ENCODE measurements at regions not wholly inside any gene's neighbourhood (a gene's known extent, or its start where the extent isn't known, plus 50 kb on each side); places are given as distances from the start of the nearest gene placed in this dataset.

DNA sequence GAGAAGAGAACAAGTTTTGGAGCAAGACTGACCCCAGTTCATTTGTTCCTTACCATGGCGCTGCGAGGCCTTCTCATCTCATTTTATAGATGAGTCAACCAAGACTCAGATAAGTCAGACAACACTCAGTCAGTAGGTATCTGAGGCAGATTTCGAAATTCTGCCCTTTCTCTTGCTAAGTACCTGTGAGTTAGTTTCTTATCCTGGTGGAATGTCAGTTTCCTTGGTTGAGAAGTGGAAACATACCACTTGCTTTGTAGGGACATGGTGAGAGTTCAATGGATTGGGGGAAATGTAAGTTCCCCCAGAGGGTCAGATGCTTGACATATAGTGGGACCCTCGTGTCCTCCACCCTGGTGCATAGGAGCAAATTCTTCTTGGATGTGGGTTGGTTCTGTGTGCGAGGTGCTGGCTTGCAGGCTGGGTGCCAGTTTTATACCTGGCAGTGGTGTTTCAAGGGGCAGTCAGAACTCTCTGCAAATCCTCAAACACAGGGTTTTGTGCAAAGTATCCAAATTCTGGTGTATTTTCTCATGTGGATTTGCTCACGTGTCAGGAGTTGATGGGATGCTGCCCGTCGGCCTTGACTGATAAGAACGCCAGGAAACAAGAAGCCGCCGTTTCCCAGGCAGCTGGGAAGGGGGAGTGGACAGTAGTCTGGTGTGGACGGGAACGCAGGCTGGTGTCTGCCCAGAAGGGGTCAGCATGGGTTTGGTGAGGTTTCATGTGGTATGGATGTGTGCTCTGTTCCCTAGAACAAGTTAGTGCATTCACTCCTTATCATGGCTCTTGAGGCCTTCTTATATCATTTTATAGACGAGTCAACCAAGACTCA lies 61.1 kb upstream of the CIBAR2 start:
- DNase-seq: peak; percentile 23
- no peak for ATAC-seq
- intact Hi-C loops (cut with micrococcal nuclease): loop anchor here (10.0 kb wide), 1 partner anchor 51 kb away; no protein-coding TSS in a partner anchor

DNA sequence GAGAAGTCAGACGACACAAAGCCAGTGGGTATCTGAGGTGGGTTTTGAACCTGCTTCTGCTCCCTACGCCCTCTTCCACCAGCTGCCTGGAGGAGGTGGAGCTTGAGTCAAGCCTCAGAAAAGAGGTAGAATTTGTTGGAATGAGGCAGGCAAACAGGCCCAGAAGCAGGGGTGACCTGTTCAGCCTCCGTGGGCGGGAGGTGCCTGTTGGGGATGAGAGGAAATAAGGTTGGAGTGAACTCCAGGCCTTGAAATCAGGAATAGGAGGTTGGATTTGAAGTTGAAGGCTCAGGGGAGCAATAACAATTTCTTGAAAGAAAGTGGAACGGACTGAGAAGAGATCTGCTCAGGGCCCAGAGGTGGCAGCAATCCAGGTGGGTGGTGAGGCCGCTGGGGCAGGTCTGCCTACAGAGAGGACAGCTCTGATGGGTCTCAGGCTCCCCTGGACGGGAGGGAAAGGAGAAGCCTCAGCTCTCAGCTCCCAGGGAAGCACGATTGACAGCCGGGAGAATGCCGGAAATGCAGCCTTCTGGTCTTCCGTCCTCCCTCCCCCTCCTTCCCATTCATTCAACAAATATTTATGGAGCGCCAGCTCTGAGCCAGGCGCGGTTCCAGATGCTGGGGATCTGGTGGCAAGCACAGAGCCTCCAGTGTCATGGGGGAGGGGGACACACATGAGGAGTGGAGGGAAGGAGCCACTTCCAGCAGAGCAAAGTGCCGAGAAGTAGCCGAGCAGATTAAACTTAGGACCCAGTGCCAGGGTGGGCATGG lies 61.9 kb upstream of the CIBAR2 start:
- intact Hi-C loops (cut with micrococcal nuclease): loop anchor here (10.0 kb wide), 1 partner anchor 51 kb away; no protein-coding TSS in a partner anchor
- ATAC-seq: no peak
- peak; percentile 69 for DNase-seq

DNA sequence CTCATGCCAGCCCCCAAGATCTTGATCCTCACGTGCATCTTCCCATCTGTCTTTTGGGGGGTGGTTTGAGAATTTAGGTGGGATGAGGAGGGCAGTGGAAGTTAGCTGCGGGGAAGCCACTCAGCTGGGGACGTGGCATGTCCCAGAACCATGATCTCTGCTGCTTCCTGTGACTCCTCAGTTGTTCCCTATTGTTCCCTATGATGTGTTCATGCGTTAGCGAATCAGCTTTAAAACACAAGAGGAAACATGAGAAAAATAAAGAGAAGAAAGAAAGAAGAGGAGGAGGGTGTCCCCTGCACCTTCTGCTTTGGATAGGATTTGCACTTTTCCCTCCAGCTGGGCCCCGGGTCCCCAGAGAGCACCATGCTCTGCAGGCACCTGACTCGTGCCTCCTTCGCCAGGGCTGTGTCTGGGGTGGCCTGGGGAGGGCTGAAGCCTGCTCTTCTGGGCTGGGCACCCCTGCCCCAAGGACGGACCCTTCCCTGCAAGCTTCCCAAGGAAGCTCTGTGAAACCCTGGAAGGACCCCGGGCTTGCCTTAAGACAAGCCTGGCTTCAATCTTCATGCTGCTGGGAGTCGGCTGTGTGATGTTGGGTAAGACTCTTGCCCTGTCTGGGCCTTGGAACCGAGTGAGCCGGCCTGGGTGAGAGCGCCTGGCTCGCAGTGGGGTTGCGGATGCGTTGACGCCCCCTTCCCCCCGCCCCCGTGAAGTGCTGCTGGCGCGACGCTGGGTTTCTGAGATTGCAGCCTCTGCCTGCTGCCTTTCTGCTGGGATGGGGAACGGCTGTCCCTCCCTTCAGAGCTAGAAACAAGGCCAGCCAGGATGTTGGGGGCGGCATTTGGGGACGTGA lies 62.8 kb upstream of the CIBAR2 start:
- DNase-seq: no peak
- intact Hi-C loops (cut with micrococcal nuclease): loop anchor here (10.0 kb wide), 1 partner anchor 50 kb away; no protein-coding TSS in a partner anchor

DNA sequence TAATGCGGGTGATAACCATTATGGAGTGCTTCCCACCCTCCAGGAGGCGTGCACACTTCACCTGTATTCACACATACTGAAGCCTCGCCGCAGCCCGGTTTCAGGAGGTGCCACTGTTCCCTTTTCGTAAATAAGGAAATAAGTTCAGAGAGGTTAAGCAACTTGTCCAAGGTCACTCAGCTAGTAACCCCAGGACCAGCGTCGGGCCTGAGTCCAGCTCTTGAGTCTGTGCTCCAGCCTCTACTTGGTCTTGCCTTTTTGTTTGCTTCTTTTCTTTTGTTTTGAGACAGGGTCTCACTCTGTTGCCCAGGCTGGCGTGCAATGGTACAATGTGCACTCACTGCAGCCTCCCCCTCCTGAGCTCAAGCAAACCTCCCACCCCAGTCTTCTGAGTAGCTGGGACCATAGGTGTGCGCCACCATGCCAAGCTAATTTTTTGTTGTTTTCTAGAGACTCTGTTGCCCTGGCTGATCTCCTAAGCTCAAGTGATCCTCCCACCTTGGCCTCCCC lies 63.5 kb upstream of the CIBAR2 start:
- DNase-seq: no peak
- no peak for ATAC-seq
- intact Hi-C loops (cut with micrococcal nuclease): loop anchor here (10.0 kb wide), 1 partner anchor 49 kb away; no protein-coding TSS in a partner anchor

More for the DNA sequence above, 62.8 kb upstream of the CIBAR2 start:
- no peak for ATAC-seq

DNA sequence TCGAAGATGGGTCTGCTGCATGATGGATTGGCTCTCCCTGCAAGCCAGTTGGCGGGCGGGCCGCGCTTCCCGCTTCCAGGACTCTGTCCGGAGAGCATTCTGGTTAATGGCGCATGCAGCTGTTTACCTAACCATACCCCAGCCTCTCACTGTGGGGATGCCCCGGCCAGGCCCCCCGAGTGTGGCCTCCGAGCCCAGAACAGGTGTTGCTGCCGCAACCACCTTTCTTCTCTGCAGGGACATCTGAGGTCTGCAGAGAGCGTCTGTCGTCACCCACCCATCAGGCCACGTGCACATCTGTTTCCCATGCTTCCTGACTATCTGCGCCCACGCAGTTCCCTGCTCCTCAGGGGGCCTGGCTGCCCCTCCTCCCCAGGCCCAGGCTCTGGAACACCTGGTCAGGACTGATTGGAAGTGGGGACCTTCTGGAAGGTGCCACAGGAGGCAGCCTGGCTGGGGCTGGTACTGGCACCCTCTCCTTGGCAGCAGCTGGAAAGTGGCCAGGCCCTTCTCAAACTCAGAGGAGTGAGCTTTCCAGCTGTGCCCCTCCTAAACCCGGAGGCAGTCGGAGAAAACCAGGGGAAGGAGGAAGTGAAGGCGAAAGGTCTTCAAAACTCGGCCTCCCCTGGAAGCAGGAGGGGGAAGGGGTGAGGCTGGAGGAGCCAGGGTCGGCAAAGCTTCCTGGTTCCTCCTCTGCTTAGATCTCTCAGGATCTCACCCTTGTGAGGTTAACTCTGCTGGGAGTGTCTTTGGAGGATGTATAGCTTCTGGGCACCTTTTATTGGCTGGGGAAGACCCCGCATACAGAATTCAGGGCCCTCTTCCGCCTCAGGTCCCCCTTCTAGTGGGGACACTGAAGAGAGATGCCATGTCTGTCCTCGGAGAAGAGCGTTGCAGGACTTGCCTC lies 64.5 kb upstream of the CIBAR2 start:
- intact Hi-C loops (cut with micrococcal nuclease): loop anchor here (10.0 kb wide), 1 partner anchor 48 kb away; no protein-coding TSS in a partner anchor
- no peak for ATAC-seq
- peak; percentile 36 for DNase-seq

DNA sequence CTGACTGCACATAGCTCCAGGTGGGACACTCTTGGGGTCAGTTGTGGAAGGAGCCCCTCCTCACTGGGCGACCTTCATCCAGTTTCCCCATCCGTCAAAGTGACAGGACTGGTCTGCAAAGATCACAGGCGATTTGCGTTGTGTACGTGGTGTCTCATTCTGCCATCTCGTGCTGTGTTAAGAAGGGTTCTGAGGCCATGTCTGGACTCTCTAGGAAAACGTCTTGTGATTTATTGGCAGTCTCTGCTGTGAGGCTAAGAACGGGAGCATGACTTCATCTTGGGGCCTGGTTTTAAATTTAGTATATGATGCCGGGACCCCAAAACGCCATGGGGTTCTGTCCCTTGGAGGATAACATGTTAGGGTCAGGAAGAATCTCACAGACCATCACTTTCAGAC lies 65.2 kb upstream of the CIBAR2 start:
- intact Hi-C loops (cut with micrococcal nuclease): loop anchor here (10.0 kb wide), 1 partner anchor 47 kb away; no protein-coding TSS in a partner anchor
- DNase-seq (peak; percentile 3), ATAC-seq (no peak)

DNA sequence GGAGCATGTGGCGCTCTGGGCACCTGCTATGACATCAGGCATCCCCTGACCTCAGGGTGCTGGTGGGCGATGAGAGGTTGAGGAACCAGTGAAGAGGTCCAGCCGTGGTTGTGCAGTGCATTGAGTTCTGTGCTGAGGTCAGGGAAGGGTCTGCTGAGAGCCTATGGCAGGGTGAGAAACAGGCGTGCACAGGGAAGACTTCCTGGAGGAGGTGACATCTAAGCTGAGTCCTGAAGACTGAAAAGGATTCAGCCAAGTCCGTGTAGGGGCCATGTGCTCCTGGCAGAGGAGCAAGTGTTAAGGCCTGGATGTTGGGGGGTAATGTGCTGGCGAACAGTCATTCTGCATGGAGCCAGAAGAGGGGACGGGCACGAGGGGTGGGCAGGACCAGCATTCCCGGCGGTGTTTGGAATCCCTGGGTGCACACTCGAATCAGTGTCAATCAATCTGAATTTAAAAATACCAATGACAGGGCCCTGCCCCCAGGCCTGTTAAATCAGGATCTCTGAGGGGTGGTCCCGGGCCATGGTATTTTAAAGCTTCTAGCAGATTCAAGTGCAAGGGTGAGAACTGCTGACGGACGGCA lies 65.8 kb upstream of the CIBAR2 start:
- peak; percentile 10 for DNase-seq
- intact Hi-C loops (cut with micrococcal nuclease): loop anchor here (10.0 kb wide), 1 partner anchor 47 kb away; no protein-coding TSS in a partner anchor
- ATAC-seq: no peak

DNA sequence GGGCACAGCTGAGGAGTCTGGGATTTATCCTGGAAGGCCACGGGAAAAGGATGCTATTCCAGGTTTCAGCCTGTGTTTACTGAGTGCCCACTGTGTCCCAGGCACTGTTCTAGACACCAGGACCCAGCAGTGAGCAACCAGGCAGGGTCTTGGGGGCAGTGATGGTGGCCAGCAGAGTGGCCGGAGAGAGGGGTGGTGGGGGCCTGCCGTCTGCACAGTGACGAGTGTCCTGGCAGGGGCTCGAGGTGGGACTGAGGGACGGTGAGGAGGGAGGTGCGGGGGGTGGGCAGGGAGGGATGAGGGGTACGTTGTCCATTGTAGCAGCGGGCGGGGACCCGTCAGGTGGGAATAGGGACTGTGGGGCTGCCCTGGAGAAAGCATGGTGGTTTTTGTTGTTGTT lies 66.3 kb upstream of the CIBAR2 start:
- no peak for ATAC-seq
- DNase-seq: peak; percentile 15
- intact Hi-C loops (cut with micrococcal nuclease): loop anchor here (10.0 kb wide), 1 partner anchor 46 kb away; no protein-coding TSS in a partner anchor

DNA sequence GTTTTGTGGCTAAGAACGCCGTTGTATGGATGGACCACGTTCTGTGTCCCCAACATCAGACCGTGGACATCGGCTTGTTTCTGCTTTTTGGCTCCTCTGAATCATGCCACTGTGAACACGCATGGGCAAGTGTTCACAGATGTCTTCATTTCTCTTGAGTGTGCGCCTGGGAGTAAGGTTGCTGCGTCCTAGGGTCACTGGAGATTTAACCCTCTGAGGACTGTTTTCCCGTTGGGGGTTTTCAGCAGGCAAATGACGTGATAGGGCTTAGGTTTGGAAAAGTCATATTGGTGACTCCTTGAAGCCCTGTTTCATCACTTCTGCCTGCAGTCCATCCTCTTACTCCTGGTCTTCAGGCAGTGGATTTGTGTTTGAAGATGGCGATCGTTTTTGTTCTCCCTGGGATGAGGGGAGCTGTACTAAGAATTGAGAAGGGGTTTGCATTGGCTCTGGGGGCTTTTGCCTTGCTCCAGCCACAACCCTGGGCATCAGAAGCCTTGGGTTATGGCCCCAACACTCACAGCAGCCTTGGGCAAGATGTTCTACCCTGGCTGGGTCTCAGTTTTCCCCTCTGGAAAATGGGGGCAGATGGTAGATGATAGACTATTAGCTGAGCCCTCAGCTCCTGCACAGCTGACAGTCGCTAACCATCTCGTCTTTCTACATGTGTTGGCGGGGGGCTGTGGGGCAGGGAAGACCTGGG lies 67.2 kb upstream of the CIBAR2 start:
- no peak for DNase-seq
- intact Hi-C loops (cut with micrococcal nuclease): loop anchor here (10.0 kb wide), 1 partner anchor 45 kb away; no protein-coding TSS in a partner anchor
- no peak for ATAC-seq

DNA sequence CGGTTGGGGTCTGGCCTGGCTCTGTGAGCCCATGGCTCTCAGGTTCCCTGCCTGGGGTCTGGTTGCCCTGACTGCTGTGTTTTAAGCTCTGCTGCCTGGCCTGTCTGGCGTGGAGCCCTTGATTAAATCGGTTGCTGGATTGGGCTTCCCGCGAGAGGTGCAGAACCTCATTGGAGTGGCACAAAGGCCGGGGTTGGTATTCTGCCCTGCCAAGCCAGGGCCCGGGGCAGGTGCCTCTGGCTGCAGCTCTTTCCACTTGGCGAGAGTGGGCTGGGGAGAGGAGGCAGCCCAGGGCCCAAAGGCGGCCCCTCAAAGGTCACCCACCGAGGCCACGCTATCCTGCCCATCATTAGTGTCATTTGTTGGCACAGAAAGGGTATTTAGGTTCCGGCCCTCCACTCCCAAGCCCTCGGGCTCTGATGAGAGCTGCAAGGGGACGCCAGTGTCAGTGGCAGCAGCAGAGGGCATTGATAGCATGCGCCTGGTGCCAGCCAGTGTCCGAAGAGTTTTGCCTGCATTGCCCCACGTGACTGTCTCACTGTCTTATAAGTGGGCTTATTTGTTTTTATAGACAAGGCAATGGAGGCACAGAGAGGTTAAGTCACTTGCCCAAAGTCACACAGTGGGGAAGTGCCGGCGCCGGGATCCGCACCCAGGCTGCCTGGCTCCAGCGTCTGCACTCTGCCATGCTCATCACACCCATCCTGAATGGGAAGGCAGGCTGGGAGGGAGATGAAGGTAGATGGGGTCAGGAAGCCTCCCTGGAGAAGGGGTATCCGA lies 68.0 kb upstream of the CIBAR2 start:
- ATAC-seq (peak; percentile 50), DNase-seq (no peak)
- intact Hi-C loops (cut with micrococcal nuclease): no loop called here

DNA sequence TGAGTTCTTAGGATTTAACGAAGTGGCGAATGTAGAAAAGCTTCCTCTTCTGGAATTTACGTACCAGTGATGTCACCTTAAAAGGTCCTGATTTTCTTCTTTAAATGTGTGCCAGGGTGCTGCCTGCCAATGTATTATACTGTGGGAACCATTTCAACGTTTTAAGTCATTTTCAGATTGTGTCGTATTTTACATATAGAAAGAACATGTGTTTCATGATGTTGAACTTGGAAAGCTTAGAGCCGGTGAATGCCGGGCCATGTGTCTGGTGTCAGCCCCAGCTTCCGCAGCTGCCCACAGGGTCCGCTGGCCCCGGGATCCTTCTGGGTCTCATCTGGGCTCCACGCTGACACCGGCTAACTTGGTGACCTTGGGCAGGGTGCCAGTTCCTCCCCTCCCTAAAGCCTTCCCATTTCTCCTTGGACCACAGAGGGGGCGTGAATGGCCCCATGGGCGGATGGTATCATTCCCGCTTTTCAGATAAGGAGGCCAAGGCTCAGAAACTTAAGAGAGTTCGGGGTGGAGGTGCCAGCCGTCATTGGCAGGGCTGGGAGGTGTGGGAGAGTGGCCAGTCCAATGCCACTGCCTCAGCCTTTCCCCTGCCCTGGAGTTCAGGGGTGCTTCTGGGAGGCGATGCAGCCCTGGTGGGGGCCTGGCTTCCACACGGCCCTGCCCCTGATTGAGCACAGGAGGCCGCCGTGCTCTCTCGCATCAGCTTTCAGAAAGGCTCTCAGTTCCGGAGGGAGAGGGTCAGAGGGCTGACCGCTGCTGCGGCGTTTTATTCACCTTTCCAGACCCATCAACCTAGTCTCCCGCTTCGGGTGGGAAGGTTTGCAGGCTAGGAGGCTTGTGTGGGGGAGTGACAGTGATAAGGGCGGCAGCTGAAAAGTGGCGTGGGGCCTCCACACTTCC lies 68.8 kb upstream of the CIBAR2 start:
- intact Hi-C loops (cut with micrococcal nuclease): no loop called here
- ATAC-seq (peak; percentile 41), DNase-seq (peak; percentile 39)

DNA sequence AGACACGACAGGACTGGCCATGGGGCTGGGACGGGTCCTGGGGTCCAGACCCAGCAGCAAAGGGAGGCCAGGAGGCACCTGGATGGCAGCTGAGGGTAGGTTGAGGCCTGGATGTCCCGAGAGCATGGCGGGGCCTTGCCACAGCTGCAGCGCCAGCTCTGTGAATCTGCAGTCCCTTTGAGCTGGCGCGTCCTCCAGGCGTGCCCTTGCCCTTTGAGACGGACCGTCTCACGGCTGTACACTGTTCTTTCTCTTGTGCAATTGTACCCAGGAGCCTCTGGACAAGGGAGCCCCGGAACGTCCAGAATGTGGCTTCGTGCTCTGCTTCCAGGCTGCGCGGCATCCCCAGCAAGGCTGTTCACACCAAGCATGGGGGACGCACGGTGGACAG lies 69.5 kb upstream of the CIBAR2 start:
- ATAC-seq (no peak), DNase-seq (peak; percentile 29)
- intact Hi-C loops (cut with micrococcal nuclease): no loop called here

DNA sequence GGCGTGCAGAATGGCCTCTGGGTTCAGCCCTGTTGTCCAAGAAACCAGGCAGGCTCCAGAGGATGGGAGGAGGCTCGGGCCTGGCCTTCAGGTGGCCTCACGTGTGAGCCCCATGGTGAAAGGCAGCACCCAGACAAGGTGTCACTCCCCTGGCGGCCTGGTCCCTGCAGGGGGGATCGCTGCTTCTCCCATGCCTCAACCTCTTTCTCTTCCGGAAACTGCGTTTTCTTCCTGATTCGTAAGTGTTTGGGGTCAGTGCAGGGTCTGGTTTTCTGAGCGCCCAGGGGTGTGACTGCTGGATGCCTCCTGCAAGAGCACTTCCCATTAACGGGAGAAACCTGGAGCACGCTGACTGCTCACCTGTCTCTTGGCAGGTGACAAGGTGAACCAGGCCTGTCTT lies 70.0 kb upstream of the CIBAR2 start:
- no peak for ATAC-seq
- intact Hi-C loops (cut with micrococcal nuclease): no loop called here
- peak; percentile 23 for DNase-seq

DNA sequence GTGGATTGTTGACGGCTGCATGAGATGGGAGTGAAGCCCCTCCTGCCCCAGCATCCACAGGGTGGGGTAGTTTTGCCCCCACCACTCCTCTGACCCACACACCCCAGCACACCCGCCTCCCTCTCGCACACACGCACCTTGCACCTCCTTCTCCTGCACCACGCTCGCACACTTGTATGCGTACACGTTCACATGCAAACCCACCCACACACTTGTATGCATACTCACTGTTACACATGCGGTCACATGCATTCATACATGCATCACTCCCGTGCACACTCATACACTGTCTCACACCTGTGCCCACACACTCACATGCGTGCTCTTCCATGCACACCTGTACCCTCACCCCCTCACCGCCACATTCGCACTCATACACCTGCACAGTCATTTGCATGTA lies 70.5 kb upstream of the CIBAR2 start:
- ATAC-seq (no peak), DNase-seq (peak; percentile 20)
- intact Hi-C loops (cut with micrococcal nuclease): no loop called here

DNA sequence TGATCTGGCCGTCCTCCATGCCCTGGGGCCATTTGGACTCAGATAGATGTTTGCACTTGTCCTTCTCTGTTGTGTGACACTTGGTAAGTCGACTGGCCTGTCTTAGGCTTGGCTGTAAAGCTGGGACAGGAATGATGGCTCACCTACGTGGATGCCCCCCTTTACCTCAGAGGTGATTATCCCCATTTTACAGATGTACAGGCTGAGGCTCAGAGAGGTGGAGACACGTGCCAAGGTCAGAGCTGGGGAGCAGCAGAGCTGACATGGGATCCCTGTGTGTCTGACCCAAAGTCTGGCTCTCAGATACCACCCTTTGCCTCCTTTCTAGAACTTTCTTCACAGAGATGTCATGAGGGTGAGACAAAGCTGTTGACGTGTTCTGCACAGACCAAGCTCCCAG lies 71.3 kb upstream of the CIBAR2 start:
- DNase-seq (peak; percentile 3), ATAC-seq (no peak)
- intact Hi-C loops (cut with micrococcal nuclease): no loop called here

Measured in left ventricle myocardium superior (tissue), 1 donor.